ENCODE measurements at regions not wholly inside any gene's neighbourhood (a gene's known extent, or its start where the extent isn't known, plus 50 kb on each side); places are given as distances from the start of the nearest gene placed in this dataset.

DNA sequence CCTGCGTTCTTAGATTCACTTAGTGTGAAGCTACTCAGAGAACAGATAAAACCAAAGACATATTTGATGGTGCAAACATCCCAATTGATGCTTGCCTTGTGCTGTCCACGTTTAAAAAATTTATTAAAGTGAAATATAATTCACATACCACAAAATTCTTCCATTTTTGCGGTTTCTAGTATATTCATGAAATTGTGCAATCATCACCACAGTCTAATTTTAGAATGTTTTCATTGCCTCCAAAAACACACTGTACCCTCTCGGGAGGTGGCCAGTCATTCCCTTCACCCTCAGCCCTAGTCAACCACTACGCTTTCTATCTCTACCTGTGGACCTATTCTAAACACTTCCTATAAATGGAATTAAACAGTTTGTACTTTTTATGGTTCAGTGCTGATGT, 1109.2 kb downstream of the FLRT2 start:
- Histone ChIP-seq H3K36me3 (no peaks in the 10 kb centered on the region), H3K4me3 (no peak overlapping the region), H3K27ac (replicated peaks in 1 of 4) (no peak overlapping the region), H3K27me3 (no peaks in the 10 kb centered on the region), H3K9me3 (no peaks in the 10 kb centered on the region), H3K4me1 (no peaks in the 10 kb centered on the region)
- intact Hi-C loops (cut with DNase I), result no loop called here
- no peak for DNase-seq (ENCODE audit: extremely low spot score)
- TF ChIP-seq POLR2A (IDR thresholded peaks at IDR 0.05; ENCODE audit: low read depth), result no peak
- TF ChIP-seq POLR2AphosphoS5 (IDR thresholded peaks at IDR 0.05), result no peak
- TF ChIP-seq EP300 (IDR thresholded peaks at IDR 0.05), result no peak
- TF ChIP-seq, protein P1, sequence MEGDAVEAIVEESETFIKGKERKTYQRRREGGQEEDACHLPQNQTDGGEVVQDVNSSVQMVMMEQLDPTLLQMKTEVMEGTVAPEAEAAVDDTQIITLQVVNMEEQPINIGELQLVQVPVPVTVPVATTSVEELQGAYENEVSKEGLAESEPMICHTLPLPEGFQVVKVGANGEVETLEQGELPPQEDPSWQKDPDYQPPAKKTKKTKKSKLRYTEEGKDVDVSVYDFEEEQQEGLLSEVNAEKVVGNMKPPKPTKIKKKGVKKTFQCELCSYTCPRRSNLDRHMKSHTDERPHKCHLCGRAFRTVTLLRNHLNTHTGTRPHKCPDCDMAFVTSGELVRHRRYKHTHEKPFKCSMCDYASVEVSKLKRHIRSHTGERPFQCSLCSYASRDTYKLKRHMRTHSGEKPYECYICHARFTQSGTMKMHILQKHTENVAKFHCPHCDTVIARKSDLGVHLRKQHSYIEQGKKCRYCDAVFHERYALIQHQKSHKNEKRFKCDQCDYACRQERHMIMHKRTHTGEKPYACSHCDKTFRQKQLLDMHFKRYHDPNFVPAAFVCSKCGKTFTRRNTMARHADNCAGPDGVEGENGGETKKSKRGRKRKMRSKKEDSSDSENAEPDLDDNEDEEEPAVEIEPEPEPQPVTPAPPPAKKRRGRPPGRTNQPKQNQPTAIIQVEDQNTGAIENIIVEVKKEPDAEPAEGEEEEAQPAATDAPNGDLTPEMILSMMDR (IDR thresholded peaks at IDR 0.05), result no peak
- 92% methylated on average over 5 of the region's 5 CpGs for WGBS

GRCh38 chr14:86627080-86627479, 1097.1 kb downstream of the FLRT2 start:
- H3K27me3 ChIP-seq, result no peaks in the 10 kb centered on the region

DNA sequence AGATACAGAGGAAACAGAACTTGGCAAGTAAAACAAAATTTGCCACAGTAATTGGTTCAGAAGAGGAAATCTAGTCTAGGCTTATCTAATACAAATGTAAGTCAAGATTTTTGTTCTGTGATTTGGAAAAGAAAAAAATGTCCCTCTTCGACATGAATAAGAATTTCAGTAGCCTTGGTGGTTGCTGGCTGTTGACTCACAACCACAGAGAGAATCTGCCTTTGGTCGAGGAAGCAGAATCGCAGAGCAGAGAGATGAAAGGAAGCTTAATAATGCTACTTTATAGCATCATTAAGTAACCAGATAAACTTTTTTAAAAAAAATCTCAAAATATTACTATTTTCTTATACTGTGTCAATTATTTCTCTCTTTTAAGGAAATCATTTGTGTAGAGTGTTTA, 1096.6 kb downstream of the FLRT2 start:
- Histone ChIP-seq H3K4me1 (no peaks in the 10 kb centered on the region), H3K27ac (replicated peaks in 1 of 4) (no peak overlapping the region), H3K36me3 (no peaks in the 10 kb centered on the region), H3K9me3 (no peaks in the 10 kb centered on the region), H3K4me3 (no peak overlapping the region), H3K27me3 (no peaks in the 10 kb centered on the region)
- TF ChIP-seq EP300 (IDR thresholded peaks at IDR 0.05) (no peak), POLR2AphosphoS5 (IDR thresholded peaks at IDR 0.05) (no peak), POLR2A (IDR thresholded peaks at IDR 0.05; ENCODE audit: low read depth) (no peak)
- TF ChIP-seq, protein P1 (IDR thresholded peaks at IDR 0.05), result no peak
- DNase-seq (ENCODE audit: extremely low spot score), result no peak
- intact Hi-C loops (cut with DNase I), result no loop called here
- 90% methylated on average over 3 of the region's 3 CpGs for WGBS

More at GRCh38 chr14:86627080-86627479, 1097.1 kb downstream of the FLRT2 start:
- Histone ChIP-seq H3K36me3 (no peaks in the 10 kb centered on the region), H3K9me3 (no peaks in the 10 kb centered on the region), H3K4me1 (no peaks in the 10 kb centered on the region), H3K27ac (replicated peaks in 1 of 4) (no peak overlapping the region), H3K4me3 (no peak overlapping the region)
- intact Hi-C loops (cut with DNase I), result no loop called here
- TF ChIP-seq POLR2AphosphoS5 (IDR thresholded peaks at IDR 0.05), result no peak
- TF ChIP-seq POLR2A (IDR thresholded peaks at IDR 0.05; ENCODE audit: low read depth), result no peak
- no peak for TF ChIP-seq EP300 (IDR thresholded peaks at IDR 0.05)
- TF ChIP-seq, protein P1 (IDR thresholded peaks at IDR 0.05), result no peak
- no peak for DNase-seq (ENCODE audit: extremely low spot score)

DNA sequence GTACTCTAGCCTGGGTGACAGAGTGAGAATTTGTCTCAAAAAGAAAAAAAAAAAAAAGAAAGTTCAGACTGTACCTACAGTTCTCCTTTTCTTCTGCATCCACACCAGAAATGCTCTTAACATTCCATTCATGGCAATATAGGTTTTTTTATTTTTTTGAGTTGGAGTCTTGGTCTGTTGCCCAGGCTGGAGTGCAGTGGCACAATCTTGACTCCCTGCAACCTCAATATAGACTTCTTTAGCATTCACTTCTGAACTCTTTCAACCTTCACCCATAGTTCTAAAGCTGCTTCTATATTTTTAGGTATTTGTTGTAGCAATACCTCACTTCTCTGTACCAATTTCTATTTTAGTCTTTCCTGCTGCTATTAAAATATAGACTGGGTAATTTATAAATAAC, 1095.7 kb downstream of the FLRT2 start:
- no peak overlapping the region for H3K27ac ChIP-seq (replicated peaks in 1 of 4)
- no peak overlapping the region for H3K4me3 ChIP-seq
- H3K36me3 ChIP-seq, result no peaks in the 10 kb centered on the region
- intact Hi-C loops (cut with DNase I), result no loop called here
- no peaks in the 10 kb centered on the region for H3K9me3 ChIP-seq
- H3K4me1 ChIP-seq, result no peaks in the 10 kb centered on the region
- no peak for DNase-seq (ENCODE audit: extremely low spot score)
- no peaks in the 10 kb centered on the region for H3K27me3 ChIP-seq
- TF ChIP-seq, protein P1 (IDR thresholded peaks at IDR 0.05), result no peak
- no peak for TF ChIP-seq POLR2A (IDR thresholded peaks at IDR 0.05; ENCODE audit: low read depth)
- TF ChIP-seq POLR2AphosphoS5 (IDR thresholded peaks at IDR 0.05), result no peak
- TF ChIP-seq EP300 (IDR thresholded peaks at IDR 0.05), result no peak

DNA sequence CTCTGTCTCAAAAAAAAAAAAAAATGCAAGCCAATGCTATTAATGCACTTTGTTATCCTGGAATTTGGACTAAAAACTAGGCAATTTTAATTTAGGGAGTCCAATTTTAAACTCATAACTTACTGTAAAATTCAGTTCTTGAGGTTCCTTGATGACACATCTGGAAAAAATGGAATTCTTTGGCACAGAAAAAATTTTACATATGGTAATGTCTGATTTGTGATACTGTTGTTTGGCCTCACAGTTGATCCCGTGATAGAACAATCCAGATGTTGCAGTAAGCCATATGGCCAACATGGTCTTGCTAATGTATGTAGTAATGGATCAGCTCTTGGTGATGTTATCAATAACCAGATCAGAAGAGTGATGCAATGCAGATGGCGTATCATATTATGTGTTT, 1089.8 kb downstream of the FLRT2 start:
- no peaks in the 10 kb centered on the region for H3K4me1 ChIP-seq
- H3K4me3 ChIP-seq, result no peak overlapping the region
- intact Hi-C loops (cut with DNase I), result no loop called here
- DNase-seq (ENCODE audit: extremely low spot score), result no peak
- H3K9me3 ChIP-seq, result no peaks in the 10 kb centered on the region
- no peak overlapping the region for H3K27ac ChIP-seq (replicated peaks in 1 of 4)
- TF ChIP-seq, protein P1 (IDR thresholded peaks at IDR 0.05), result no peak
- TF ChIP-seq POLR2A (IDR thresholded peaks at IDR 0.05; ENCODE audit: low read depth), result no peak
- no peak for TF ChIP-seq POLR2AphosphoS5 (IDR thresholded peaks at IDR 0.05)
- no peak for TF ChIP-seq EP300 (IDR thresholded peaks at IDR 0.05)
- no peaks in the 10 kb centered on the region for H3K36me3 ChIP-seq
- 90% methylated on average over 2 of the region's 2 CpGs for WGBS
- H3K27me3 ChIP-seq, result no peaks in the 10 kb centered on the region
